Trophoblast cell (in vitro differentiated cells and primary cell): ENCODE measurements at regions not wholly inside any gene's neighbourhood (a gene's known extent, or its start where the extent isn't known, plus 50 kb on each side); places are given as distances from the start of the nearest gene placed in this dataset.

Experiments used
- DNase-seq, 2 donors: peaks; one replicate each; pipeline ENCODE4 v3.0.0-alpha.2; 2016
- H2AFZ ChIP-seq: 2 replicates; pipeline ENCODE4 v1.6.1; 2013; ENCODE audit warnings: low read length, moderate library complexity, mild to moderate bottlenecking; ENCODE audit not compliant: insufficient read depth, poor library complexity
- H2AK5ac ChIP-seq: 2 replicates; pipeline ENCODE4 v1.6.1; 2013; ENCODE audit warnings: mild to moderate bottlenecking, low read length
- H2BK120ac ChIP-seq: 2 replicates; pipeline ENCODE4 v1.6.1; 2013; ENCODE audit warnings: low read length, mild to moderate bottlenecking, moderate library complexity; ENCODE audit not compliant: insufficient read depth, poor library complexity
- H2BK12ac ChIP-seq: 2 replicates; pipeline ENCODE4 v1.6.1; 2013; ENCODE audit warnings: mild to moderate bottlenecking, low read length, moderate library complexity
- H2BK5ac ChIP-seq: 2 replicates; pipeline ENCODE4 v1.6.1; 2013; ENCODE audit warnings: low read length, low read depth, moderate library complexity, mild to moderate bottlenecking; ENCODE audit not compliant: poor library complexity
- H3K14ac ChIP-seq: 2 replicates; pipeline ENCODE4 v1.6.1; 2013; ENCODE audit warnings: mild to moderate bottlenecking, low read length
- H3K18ac ChIP-seq: 2 replicates; pipeline ENCODE4 v1.6.1; 2013; ENCODE audit warnings: mild to moderate bottlenecking, low read length
- H3K23ac ChIP-seq: 2 replicates; pipeline ENCODE4 v1.6.1; 2013; ENCODE audit warnings: low read length
- H3K27ac ChIP-seq: 2 replicates; pipeline ENCODE4 v1.5.1; 2013; ENCODE audit warnings: low read depth, mild to moderate bottlenecking, inconsistent platforms, low read length, moderate library complexity
- H3K27me3 ChIP-seq: 2 replicates; pipeline ENCODE4 v1.6.1; 2013; ENCODE audit warnings: inconsistent platforms, mild to moderate bottlenecking, low read length, moderate library complexity; ENCODE audit not compliant: insufficient read depth
- H3K36me3 ChIP-seq, 2 experiments: 1 replicate in 1 of 2; 2 replicates in 1 of 2; pipeline ENCODE4 v1.6.1; 2013; ENCODE audit warnings: low read length in 2 of 2, mild to moderate bottlenecking in 2 of 2, moderate library complexity in 1 of 2; ENCODE audit not compliant: insufficient read depth in 2 of 2, control insufficient read depth in 1 of 2
- H3K4ac ChIP-seq: 2 replicates; pipeline ENCODE4 v1.6.1; 2013; ENCODE audit warnings: low read depth, mild to moderate bottlenecking, low read length, moderate library complexity
- H3K4me1 ChIP-seq, 2 experiments: 1 replicate in 1 of 2; 2 replicates in 1 of 2; pipeline ENCODE4 v1.6.1; 2013; ENCODE audit warnings: low read length in 2 of 2, mild to moderate bottlenecking in 2 of 2, moderate library complexity in 1 of 2; ENCODE audit not compliant: insufficient read depth in 2 of 2, control insufficient read depth in 1 of 2
- H3K4me2 ChIP-seq: 2 replicates; pipeline ENCODE4 v1.6.1; 2013; ENCODE audit warnings: inconsistent platforms, mild to moderate bottlenecking, low read length, moderate library complexity
- H3K4me3 ChIP-seq: 2 replicates; pipeline ENCODE4 v1.5.1; 2013; ENCODE audit warnings: mild to moderate bottlenecking, low read depth, low read length, inconsistent platforms
- H3K79me1 ChIP-seq: one replicate; pipeline ENCODE4 v1.6.1; 2013; ENCODE audit warnings: low read length
- H3K79me2 ChIP-seq: 2 replicates; pipeline ENCODE4 v1.6.1; 2013; ENCODE audit warnings: low read length, mild to moderate bottlenecking; ENCODE audit not compliant: control insufficient read depth, insufficient read depth, poor library complexity
- H3K9ac ChIP-seq: 2 replicates; pipeline ENCODE4 v1.6.1; 2013; ENCODE audit warnings: mild to moderate bottlenecking, low read length
- H3K9me3 ChIP-seq: 2 replicates; pipeline ENCODE4 v1.6.1; 2013; ENCODE audit warnings: low read depth, mild to moderate bottlenecking, control low read depth, inconsistent platforms, low read length; ENCODE audit not compliant: insufficient read depth
- H4K12ac ChIP-seq: 2 replicates; pipeline ENCODE4 v1.6.1; 2013; ENCODE audit warnings: low read depth, mild to moderate bottlenecking, low read length, moderate library complexity
- H4K8ac ChIP-seq: 2 replicates; pipeline ENCODE4 v1.6.1; 2013; ENCODE audit warnings: low read depth, mild to moderate bottlenecking, low read length, moderate library complexity
- H4K91ac ChIP-seq: one replicate; pipeline ENCODE4 v1.6.1; 2013; ENCODE audit warnings: low read depth, mild to moderate bottlenecking, low read length, moderate library complexity
- WGBS: extraction: QIAGEN DNeasy Blood & Tissue Kit; methylation state at CpG from one replicate; pipeline ENCODE4 v1.1.7; 2013; ENCODE audit warnings: missing lambda C conversion rate; ENCODE audit not compliant: insufficient read length, insufficient coverage; ENCODE audit errors: extremely low coverage; 5-methylcytosine and 5-hydroxymethylcytosine counted together

DNA sequence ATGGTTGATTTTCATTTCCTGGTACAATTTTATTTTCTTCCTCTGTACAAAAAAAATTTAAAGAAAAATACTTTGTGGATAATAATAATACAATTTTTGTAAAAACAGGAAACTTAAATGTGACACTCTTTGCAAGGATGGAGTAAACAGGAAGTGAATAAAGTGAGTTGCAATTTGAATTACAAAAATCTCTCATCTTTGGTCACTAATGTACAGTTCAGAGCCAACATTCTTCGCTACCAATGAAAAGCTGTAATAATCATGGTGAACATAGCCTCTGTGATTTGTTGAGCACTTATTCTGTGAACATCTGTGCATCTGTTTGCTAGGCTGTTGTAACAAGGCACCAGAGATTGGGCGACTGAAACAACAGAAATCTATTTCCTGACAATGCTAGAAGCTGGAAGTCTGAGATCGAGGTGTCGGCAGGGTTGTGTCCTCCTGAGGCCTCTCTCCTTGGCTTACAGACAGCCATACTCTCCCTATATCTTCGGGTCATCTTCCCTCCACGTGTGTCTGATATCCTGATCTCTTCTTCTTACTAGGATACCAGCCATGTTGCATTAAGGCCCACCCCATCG, 295.3 kb upstream of the KLF6 start:
- Histone ChIP-seq H4K8ac (peak overlapping the region; percentile 11), H3K79me1 (peaks cover 22% of the 10 kb centered on the region), H3K9me3 (no peaks in the 10 kb centered on the region), H2AFZ (no peak overlapping the region), H2BK12ac (peak overlapping the region; percentile 88), H3K4me1 (peaks cover 7 to 15% of the 10 kb centered on the region in 2 experiments), H3K27me3 (no peaks in the 10 kb centered on the region), H4K12ac (no peak overlapping the region), H3K4me2 (no peak overlapping the region), H4K91ac (peak overlapping the region; percentile 58), H3K79me2 (peaks cover 3% of the 10 kb centered on the region), H3K4ac (peak overlapping the region; percentile 37), H2BK120ac (peak overlapping the region; percentile 40), H3K18ac (peak overlapping the region; percentile 14), H3K36me3 (no peaks in the 10 kb centered on the region), H2BK5ac (peak overlapping the region; percentile 24), H2AK5ac (peak overlapping the region; percentile 20), H3K14ac (peak overlapping the region; percentile 35), H3K4me3 (no peak overlapping the region), H3K23ac (no peak overlapping the region), H3K9ac (no peak overlapping the region), H3K27ac (no peak overlapping the region)
- WGBS: no CpG with 5 or more reads among the region's 7 CpGs
- DNase-seq: no peak

GRCh38 chr10:4079803-4080202, 294.8 kb upstream of the KLF6 start:
- H3K9ac ChIP-seq: no peak overlapping the region
- H2AK5ac ChIP-seq: no peak overlapping the region
- no peak overlapping the region for H3K4me2 ChIP-seq
- H3K79me2 ChIP-seq: peaks cover 3% of the 10 kb centered on the region
- H4K91ac ChIP-seq: no peak overlapping the region
- no peak overlapping the region for H3K27ac ChIP-seq
- H3K4me1 ChIP-seq: peaks cover 8 to 16% of the 10 kb centered on the region in 2 experiments
- peaks cover 22% of the 10 kb centered on the region for H3K79me1 ChIP-seq
- H2BK120ac ChIP-seq: no peak overlapping the region
- H2AFZ ChIP-seq: no peak overlapping the region
- no peak overlapping the region for H2BK5ac ChIP-seq
- H3K36me3 ChIP-seq: no peaks in the 10 kb centered on the region
- H2BK12ac ChIP-seq: peak overlapping the region; percentile 42
- no peaks in the 10 kb centered on the region for H3K9me3 ChIP-seq
- no peak overlapping the region for H4K8ac ChIP-seq
- H3K4me3 ChIP-seq: no peak overlapping the region
- no peaks in the 10 kb centered on the region for H3K27me3 ChIP-seq
- peak in 1 of 2 donors; percentile 60 for DNase-seq
- no peak overlapping the region for H4K12ac ChIP-seq
- H3K18ac ChIP-seq: no peak overlapping the region
- no peak overlapping the region for H3K14ac ChIP-seq
- no peak overlapping the region for H3K23ac ChIP-seq
- no peak overlapping the region for H3K4ac ChIP-seq
- WGBS: no CpG with 5 or more reads among the region's 5 CpGs

DNA sequence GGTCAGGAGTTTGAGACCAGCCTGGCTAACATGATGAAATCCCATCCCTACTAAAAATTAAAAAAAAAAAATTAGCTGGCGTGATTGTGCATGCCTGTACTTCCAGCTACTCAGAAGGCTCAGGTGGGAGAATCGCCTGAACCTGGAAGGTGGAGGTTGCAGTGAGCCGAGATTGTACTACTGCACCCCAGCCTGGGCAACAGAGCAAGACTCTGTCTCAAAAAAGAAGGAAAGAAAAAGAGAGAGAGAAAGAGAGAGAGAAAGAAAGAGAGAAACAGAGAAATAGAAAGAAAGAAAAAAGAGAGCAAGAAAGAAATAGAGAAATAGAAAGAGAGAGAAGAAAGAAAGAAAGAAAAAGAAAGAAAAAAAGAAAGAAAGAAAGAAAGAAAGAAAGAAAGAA, 292.8 kb upstream of the KLF6 start:
- no peak overlapping the region for H2AK5ac ChIP-seq
- H2BK12ac ChIP-seq: peak overlapping the region; percentile 32
- no peak overlapping the region for H4K91ac ChIP-seq
- no peak overlapping the region for H3K14ac ChIP-seq
- no peak for DNase-seq
- H4K12ac ChIP-seq: no peak overlapping the region
- no peak overlapping the region for H3K27ac ChIP-seq
- H3K27me3 ChIP-seq: no peaks in the 10 kb centered on the region
- no peak overlapping the region for H4K8ac ChIP-seq
- no peak overlapping the region for H3K4me2 ChIP-seq
- no peak overlapping the region for H2BK120ac ChIP-seq
- H2BK5ac ChIP-seq: no peak overlapping the region
- H3K23ac ChIP-seq: no peak overlapping the region
- H2AFZ ChIP-seq: no peak overlapping the region
- H3K18ac ChIP-seq: no peak overlapping the region
- H3K79me2 ChIP-seq: peaks cover 3% of the 10 kb centered on the region
- no peak overlapping the region for H3K4me3 ChIP-seq
- H3K9me3 ChIP-seq: no peaks in the 10 kb centered on the region
- no peak overlapping the region for H3K9ac ChIP-seq
- no CpG with 5 or more reads among the region's 3 CpGs for WGBS
- peaks cover 20% of the 10 kb centered on the region for H3K79me1 ChIP-seq
- H3K4me1 ChIP-seq: peaks cover 15 to 16% of the 10 kb centered on the region in 2 experiments
- no peak overlapping the region for H3K4ac ChIP-seq
- H3K36me3 ChIP-seq: no peaks in the 10 kb centered on the region

DNA sequence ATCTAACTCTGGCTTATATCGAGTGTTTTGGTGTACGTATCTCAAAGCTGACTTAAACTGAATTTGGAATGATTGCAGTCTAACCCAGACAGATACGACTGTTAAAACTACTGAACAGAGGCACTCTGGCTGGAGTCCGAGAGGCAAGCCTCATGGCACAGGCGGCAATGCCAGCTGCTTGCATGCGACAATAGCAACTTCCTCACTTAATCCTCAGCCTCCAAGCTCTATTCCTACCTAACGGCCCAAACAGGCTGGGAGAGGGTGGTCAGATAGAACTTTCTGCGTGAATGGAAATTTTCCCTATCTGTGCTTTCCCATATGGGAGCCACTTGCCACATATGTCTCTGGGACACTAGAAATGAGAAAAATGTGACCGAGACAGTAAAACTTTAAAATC, 292.0 kb upstream of the KLF6 start:
- Histone ChIP-seq H2AFZ (no peak overlapping the region), H2BK5ac (no peak overlapping the region), H4K8ac (no peak overlapping the region), H3K14ac (no peak overlapping the region), H2BK120ac (peak overlapping the region; percentile 35), H4K12ac (no peak overlapping the region), H4K91ac (peak overlapping the region; percentile 5), H3K27ac (no peak overlapping the region), H3K9me3 (no peaks in the 10 kb centered on the region), H3K79me2 (no peaks in the 10 kb centered on the region), H2AK5ac (no peak overlapping the region), H3K36me3 (no peaks in the 10 kb centered on the region), H3K9ac (no peak overlapping the region), H3K4me3 (no peak overlapping the region), H3K4me1 (peaks cover 11 to 12% of the 10 kb centered on the region in 2 experiments), H3K18ac (peak overlapping the region; percentile 29), H3K23ac (no peak overlapping the region), H3K4ac (no peak overlapping the region), H2BK12ac (peak overlapping the region; percentile 52), H3K4me2 (no peak overlapping the region), H3K79me1 (peaks cover 17% of the 10 kb centered on the region), H3K27me3 (no peaks in the 10 kb centered on the region)
- WGBS: no CpG with 5 or more reads among the region's 9 CpGs
- DNase-seq: no peak
